Cardiac muscle cell (in vitro differentiated cells and primary cell): ENCODE measurements at regions not wholly inside any gene's neighbourhood (a gene's known extent, or its start where the extent isn't known, plus 50 kb on each side); places are given as distances from the start of the nearest gene placed in this dataset.

ENCODE experiments used
- DNase-seq, 2 donors: peaks; one replicate each; pipeline versions ENCODE4 v3.0.0 to v3.0.0-alpha.2; 2010 to 2017; ENCODE audit warnings: low read depth in 1 of 2, low spot score in 1 of 2
- H3K27ac ChIP-seq: fragments of 200-600 bp; sonication (generic); 2 replicates; pipeline ENCODE4 v1.5.1; 2016
- H3K27me3 ChIP-seq: fragments of 200-600 bp; sonication (generic); 2 replicates; pipeline ENCODE4 v1.6.0; 2016; ENCODE audit warnings: control low read depth
- H3K36me3 ChIP-seq: fragments of 200-600 bp; sonication (generic); 2 replicates; pipeline ENCODE4 v1.5.1; 2016; ENCODE audit warnings: control low read depth
- H3K4me1 ChIP-seq: fragments of 200-600 bp; sonication (generic); 2 replicates; pipeline ENCODE4 v1.8.1; 2017; ENCODE audit warnings: low read depth, mild to moderate bottlenecking, mixed run types
- H3K4me3 ChIP-seq: fragments of 200-600 bp; sonication (generic); 2 replicates; pipeline ENCODE4 v1.5.1; 2016; ENCODE audit warnings: mild to moderate bottlenecking
- H3K9me3 ChIP-seq: fragments of 200-600 bp; sonication (generic); 2 replicates; pipeline ENCODE4 v1.5.1; 2017; ENCODE audit warnings: low read depth, mild to moderate bottlenecking, control low read depth
- CTCF ChIP-seq: IDR thresholded peaks from 2 replicates; pipeline ENCODE4 v1.5.1; 2012; ENCODE audit warnings: low read depth, mild to moderate bottlenecking, low read length

DNA sequence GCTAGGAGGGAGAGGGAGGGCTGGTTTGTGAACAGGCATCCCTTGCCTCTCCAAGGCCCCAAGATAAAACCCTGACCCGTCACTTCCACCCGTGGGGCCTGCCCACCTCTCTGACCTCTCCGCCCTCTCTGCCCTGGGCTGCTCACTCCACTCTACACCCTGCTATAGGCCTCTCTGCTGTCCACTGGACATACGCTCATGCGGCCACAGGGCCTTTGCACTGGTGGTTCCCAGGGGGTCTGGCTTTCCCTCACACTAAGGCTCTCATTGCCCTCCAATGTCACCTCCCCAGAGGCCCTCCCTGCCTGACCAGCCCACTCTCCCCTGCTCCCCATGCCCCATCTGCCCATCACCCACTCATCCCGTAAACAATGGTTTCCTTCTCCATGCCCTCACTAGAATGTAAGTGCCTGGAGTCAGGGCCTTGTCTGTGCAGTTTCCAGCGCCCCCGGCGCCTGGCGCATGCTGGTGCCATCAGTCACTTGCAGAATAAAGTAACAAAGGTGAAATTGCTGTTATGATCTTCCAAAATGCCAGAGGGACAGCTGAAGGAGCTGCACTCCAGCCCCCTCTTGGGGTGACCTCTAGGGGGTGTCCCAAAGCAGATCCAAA lies 73.6 kb downstream of the RFLNA start:
- no peak overlapping the region for H3K27ac ChIP-seq
- no peak for TF ChIP-seq CTCF
- H3K4me1 ChIP-seq: no peaks in the 10 kb centered on the region
- DNase-seq: no peak
- no peak overlapping the region for H3K4me3 ChIP-seq
- H3K27me3 ChIP-seq: no peaks in the 10 kb centered on the region
- H3K9me3 ChIP-seq: no peaks in the 10 kb centered on the region
- peaks cover 8% of the 10 kb centered on the region for H3K36me3 ChIP-seq

DNA sequence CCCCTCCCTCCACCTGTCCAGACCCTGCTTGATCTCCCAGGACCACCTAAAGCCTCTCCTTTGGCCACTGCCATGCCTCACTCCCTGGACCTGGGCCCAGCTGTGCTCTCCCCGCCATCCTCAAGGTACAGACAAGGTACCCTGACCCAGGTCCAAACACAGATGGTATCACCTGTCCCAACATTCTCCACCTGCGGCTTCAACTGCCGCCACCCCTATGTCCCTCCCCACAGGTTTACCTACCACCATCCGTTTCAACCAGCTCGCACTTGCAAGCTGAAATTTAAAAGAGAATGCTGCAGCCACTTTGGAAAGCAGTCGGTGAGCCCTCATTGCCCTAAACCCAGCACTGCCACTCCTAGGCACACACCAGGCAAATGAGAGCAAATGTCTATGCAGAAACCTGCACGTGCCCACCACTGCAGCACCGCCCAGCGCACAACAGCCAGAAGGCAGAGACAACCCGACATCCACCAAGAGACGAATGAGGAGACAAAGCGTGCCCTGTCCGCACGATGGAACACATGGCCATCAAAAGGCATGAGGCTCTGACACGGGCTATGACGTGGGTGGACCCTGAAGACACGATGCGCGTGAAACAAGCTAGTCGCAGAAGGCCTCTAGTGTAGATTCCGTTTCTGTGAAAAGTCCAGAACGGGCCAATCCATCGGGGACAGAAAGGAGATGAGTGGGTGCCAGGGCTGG lies 71.0 kb downstream of the RFLNA start:
- no peak for DNase-seq
- no peaks in the 10 kb centered on the region for H3K9me3 ChIP-seq
- H3K27me3 ChIP-seq: no peaks in the 10 kb centered on the region
- H3K4me1 ChIP-seq: no peaks in the 10 kb centered on the region
- no peak overlapping the region for H3K27ac ChIP-seq
- H3K4me3 ChIP-seq: no peak overlapping the region
- no peaks in the 10 kb centered on the region for H3K36me3 ChIP-seq
- TF ChIP-seq CTCF: no peak
